ENCODE measurements at regions not wholly inside any gene's neighbourhood (a gene's known extent, or its start where the extent isn't known, plus 50 kb on each side); places are given as distances from the start of the nearest gene placed in this dataset.

DNA sequence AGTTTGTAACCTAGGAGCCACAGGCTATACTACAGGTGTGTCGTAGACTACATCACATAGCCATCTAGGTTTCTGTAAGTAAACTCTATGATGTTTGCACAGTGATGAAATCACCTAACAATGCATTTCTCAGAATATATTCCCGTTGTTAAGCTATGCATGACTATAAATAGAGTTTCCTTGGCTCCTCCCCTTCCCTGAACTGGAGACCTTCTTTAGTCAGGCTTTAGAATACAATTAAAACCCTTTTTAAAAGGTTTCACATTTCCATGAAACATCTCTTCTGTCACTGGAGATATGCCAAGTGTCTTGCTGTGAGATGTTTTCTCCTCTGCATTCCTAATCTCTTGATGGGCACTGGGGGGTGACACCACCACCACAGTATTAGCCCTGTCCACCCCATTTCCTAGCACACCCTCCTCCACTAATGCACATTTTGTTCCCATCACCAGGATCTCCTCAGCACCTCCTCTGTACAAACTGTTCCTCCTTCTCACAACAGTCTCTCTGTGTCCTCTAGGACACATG lies 334.6 kb upstream of the CPEB2 start:
- no peaks in the 10 kb centered on the region for H3K36me3 Mint-ChIP-seq (ENCODE audit: low read depth)
- no peak overlapping the region for H3K27ac Mint-ChIP-seq
- H3K27me3 Mint-ChIP-seq = no peaks in the 10 kb centered on the region
- peaks cover 29% of the 10 kb centered on the region for H3K9me3 Mint-ChIP-seq
- intact Hi-C loops (cut with micrococcal nuclease) = no loop called here
- no peaks in the 10 kb centered on the region for H3K4me1 Mint-ChIP-seq (ENCODE audit: low read depth)
- no peak overlapping the region for H3K4me3 Mint-ChIP-seq

DNA sequence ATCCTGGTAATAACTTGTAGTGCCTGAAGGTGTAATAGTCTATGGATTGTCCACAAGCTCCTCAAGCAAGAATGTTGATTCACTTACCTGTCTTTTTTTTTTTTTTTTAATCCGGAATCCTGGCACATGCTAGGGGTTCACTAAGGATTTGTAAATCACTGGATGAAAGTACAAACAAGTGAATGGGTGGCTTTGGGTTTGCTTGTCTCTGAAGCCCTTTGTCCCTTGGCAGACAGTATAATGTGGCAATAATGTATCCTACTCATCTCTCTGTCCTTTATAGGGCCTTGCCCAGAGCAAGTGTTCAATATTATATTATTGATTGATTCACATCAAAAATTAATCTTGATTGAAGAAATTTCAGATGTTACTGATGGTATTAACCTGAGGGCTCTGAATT lies 334.0 kb upstream of the CPEB2 start:
- intact Hi-C loops (cut with micrococcal nuclease) = no loop called here
- Mint-ChIP-seq H3K36me3 (ENCODE audit: low read depth) (no peaks in the 10 kb centered on the region), H3K27ac (no peak overlapping the region), H3K9me3 (peaks cover 35% of the 10 kb centered on the region), H3K4me1 (ENCODE audit: low read depth) (no peaks in the 10 kb centered on the region), H3K4me3 (no peak overlapping the region), H3K27me3 (no peaks in the 10 kb centered on the region)

DNA sequence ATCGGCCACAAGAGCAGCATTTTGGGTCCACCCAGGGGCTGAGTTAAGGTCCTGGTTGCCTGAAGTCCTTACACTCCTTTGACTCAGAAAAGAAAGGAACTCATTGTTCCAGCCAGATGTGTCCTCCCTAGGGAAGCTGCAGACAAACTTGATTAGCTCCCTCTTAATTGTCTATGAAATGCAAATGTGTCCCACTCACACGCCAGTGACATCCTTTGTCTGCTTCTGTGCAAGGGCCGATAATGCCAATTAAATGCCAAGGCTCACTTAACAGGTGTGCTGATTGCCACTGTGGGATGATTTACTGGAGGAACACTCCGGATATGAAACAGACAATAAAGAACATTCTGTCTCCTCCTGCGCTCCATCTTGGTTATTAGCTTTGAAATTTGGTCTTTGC lies 332.9 kb upstream of the CPEB2 start:
- intact Hi-C loops (cut with micrococcal nuclease) = no loop called here
- H3K27me3 Mint-ChIP-seq = no peaks in the 10 kb centered on the region
- H3K9me3 Mint-ChIP-seq = peaks cover 40% of the 10 kb centered on the region
- no peak overlapping the region for H3K27ac Mint-ChIP-seq
- H3K4me1 Mint-ChIP-seq (ENCODE audit: low read depth) = no peaks in the 10 kb centered on the region
- no peaks in the 10 kb centered on the region for H3K36me3 Mint-ChIP-seq (ENCODE audit: low read depth)
- H3K4me3 Mint-ChIP-seq = no peak overlapping the region

DNA sequence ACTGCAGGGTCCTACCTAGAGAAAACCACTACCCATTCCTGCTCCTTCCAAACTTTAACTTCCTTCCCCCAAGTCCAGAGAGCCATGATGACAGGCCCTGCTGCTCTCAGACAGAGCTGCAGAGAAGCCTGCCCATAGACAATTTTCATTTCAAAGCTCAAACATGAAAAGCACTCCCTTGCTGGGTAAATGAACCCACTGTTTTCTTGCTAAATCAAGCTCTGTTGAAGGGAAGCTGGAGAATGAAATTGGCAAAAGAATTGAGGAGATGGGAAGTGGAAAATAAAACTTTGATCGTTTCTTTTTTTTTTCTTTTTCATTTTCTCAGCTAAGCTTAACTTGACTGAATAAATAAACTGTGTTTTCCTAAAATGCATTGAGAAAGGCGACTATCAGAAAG lies 331.1 kb upstream of the CPEB2 start:
- Mint-ChIP-seq H3K4me3 (no peak overlapping the region), H3K27ac (no peak overlapping the region), H3K4me1 (ENCODE audit: low read depth) (no peaks in the 10 kb centered on the region), H3K27me3 (no peaks in the 10 kb centered on the region), H3K36me3 (ENCODE audit: low read depth) (no peaks in the 10 kb centered on the region), H3K9me3 (peaks cover 29% of the 10 kb centered on the region)
- intact Hi-C loops (cut with micrococcal nuclease) = no loop called here

- no peak overlapping the region for H3K4me3 Mint-ChIP-seq
- no peak overlapping the region for H3K27ac Mint-ChIP-seq
- no peaks in the 10 kb centered on the region for H3K4me1 Mint-ChIP-seq (ENCODE audit: low read depth)
- intact Hi-C loops (cut with micrococcal nuclease) = no loop called here
- H3K9me3 Mint-ChIP-seq = peaks cover 16% of the 10 kb centered on the region
- H3K27me3 Mint-ChIP-seq = no peaks in the 10 kb centered on the region
- no peaks in the 10 kb centered on the region for H3K36me3 Mint-ChIP-seq (ENCODE audit: low read depth)
Observed at GRCh38 chr4:14675279-14675985, 326.8 kb upstream of the CPEB2 start.

GRCh38 chr4:14679906-14680305 lies 322.4 kb upstream of the CPEB2 start:
- Mint-ChIP-seq H3K9me3 (peaks cover 17% of the 10 kb centered on the region), H3K27me3 (no peaks in the 10 kb centered on the region), H3K27ac (no peak overlapping the region), H3K4me1 (ENCODE audit: low read depth) (no peaks in the 10 kb centered on the region), H3K36me3 (ENCODE audit: low read depth) (no peaks in the 10 kb centered on the region), H3K4me3 (no peak overlapping the region)
- intact Hi-C loops (cut with micrococcal nuclease) = no loop called here

- H3K27ac Mint-ChIP-seq = no peak overlapping the region
- no peaks in the 10 kb centered on the region for H3K4me1 Mint-ChIP-seq (ENCODE audit: low read depth)
- intact Hi-C loops (cut with micrococcal nuclease) = no loop called here
- no peaks in the 10 kb centered on the region for H3K36me3 Mint-ChIP-seq (ENCODE audit: low read depth)
- H3K27me3 Mint-ChIP-seq = no peaks in the 10 kb centered on the region
- H3K4me3 Mint-ChIP-seq = no peak overlapping the region
- H3K9me3 Mint-ChIP-seq = peaks cover 27% of the 10 kb centered on the region
Observed at GRCh38 chr4:14681330-14681729, 321.0 kb upstream of the CPEB2 start.

DNA sequence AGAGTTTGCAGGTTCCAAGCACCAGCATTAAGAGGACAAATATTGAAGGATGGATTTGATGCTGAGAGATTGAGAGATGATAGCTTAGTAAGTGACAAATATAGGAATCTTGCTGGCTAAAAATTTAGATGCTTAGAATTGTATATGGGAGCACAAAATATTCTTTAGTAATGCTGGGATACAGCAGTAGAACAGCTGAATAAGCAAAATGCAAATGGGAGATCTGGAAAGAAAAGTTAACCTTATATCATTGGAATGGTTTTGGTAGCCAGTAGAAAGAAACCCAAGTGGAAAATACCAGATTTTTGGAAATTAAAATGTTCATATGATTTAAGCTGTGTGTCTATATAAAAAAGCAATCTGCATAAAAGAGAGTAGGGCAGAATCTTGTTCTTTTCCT lies 308.6 kb upstream of the CPEB2 start:
- Mint-ChIP-seq H3K4me3 (no peak overlapping the region), H3K9me3 (peaks cover 18% of the 10 kb centered on the region), H3K27me3 (no peaks in the 10 kb centered on the region), H3K27ac (no peak overlapping the region), H3K4me1 (ENCODE audit: low read depth) (no peaks in the 10 kb centered on the region), H3K36me3 (ENCODE audit: low read depth) (no peaks in the 10 kb centered on the region)
- intact Hi-C loops (cut with micrococcal nuclease) = loop anchor here (2.0 kb wide), 1 partner anchor 41 kb away; no protein-coding TSS in a partner anchor

DNA sequence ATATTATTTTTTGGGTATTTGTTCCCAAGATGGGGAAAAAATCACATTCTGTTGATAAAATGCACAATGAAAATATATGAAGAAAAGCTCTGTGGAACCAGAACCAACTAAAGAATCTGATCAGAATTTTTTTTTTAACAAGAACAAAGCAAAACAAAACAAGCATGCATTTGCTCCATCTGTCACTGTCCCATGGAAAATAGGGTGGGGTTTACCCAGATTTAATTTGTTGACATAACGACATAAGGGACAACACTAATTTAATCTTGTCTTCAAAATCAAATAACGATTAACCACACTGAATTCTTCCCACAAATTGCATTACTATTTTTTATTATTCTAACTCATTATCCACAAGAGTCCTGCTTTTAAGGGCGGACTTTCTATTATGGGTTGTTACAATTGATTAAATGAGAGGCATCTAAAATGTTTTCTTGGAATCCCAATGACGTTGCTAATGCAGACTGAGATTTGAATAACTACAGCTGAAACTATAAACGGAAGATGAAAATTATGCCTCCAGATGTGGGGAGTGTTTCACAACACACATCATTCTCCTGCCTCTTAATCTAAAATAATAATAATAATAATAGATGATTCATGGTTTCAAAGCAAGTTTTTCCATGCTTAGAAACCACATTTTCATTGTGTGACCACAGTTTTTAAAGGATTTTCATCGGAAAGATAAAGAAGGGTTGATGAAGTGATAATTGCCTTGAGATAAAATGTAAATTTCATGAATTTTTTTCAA lies 307.0 kb upstream of the CPEB2 start:
- Mint-ChIP-seq H3K36me3 (ENCODE audit: low read depth) (no peaks in the 10 kb centered on the region), H3K4me1 (ENCODE audit: low read depth) (no peaks in the 10 kb centered on the region), H3K4me3 (no peak overlapping the region), H3K27ac (no peak overlapping the region), H3K9me3 (peaks cover 18% of the 10 kb centered on the region), H3K27me3 (no peaks in the 10 kb centered on the region)
- intact Hi-C loops (cut with micrococcal nuclease) = loop anchor here (2.0 kb wide), 1 partner anchor 42 kb away; no protein-coding TSS in a partner anchor

GRCh38 chr4:14700083-14700482 lies 302.2 kb upstream of the CPEB2 start:
- Mint-ChIP-seq H3K36me3 (ENCODE audit: low read depth) (no peaks in the 10 kb centered on the region), H3K4me1 (ENCODE audit: low read depth) (no peaks in the 10 kb centered on the region), H3K9me3 (no peaks in the 10 kb centered on the region), H3K4me3 (no peak overlapping the region), H3K27ac (no peak overlapping the region), H3K27me3 (no peaks in the 10 kb centered on the region)
- intact Hi-C loops (cut with micrococcal nuclease) = no loop called here

- intact Hi-C loops (cut with micrococcal nuclease) = no loop called here
Observed at GRCh38 chr4:14700544-14700943, 301.7 kb upstream of the CPEB2 start.

DNA sequence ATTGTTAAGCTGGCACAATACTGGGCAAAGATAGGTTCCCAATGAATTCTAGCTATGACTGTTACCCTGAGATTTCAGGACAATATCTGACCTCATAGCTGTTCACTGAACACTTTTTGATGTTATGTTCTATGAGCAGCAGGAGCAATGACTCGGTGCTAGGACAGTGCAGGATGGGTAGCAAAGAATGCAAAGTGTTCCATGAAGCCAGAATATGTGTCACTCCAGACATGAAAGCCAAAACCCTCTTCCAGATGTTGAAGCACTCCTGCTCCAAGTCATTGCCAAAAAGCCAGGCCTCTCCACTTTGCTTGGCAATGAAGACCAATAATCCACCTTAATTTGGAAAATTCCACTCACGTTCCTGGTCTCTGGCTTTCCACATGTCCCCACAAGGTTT lies 300.9 kb upstream of the CPEB2 start:
- no peak overlapping the region for H3K4me3 Mint-ChIP-seq
- H3K4me1 Mint-ChIP-seq (ENCODE audit: low read depth) = no peaks in the 10 kb centered on the region
- no peak overlapping the region for H3K27ac Mint-ChIP-seq
- intact Hi-C loops (cut with micrococcal nuclease) = no loop called here
- H3K27me3 Mint-ChIP-seq = no peaks in the 10 kb centered on the region
- no peaks in the 10 kb centered on the region for H3K36me3 Mint-ChIP-seq (ENCODE audit: low read depth)
- H3K9me3 Mint-ChIP-seq = no peaks in the 10 kb centered on the region

More at GRCh38 chr4:14700544-14700943, 301.7 kb upstream of the CPEB2 start:
- no peak overlapping the region for H3K4me3 Mint-ChIP-seq
- no peaks in the 10 kb centered on the region for H3K36me3 Mint-ChIP-seq (ENCODE audit: low read depth)
- no peaks in the 10 kb centered on the region for H3K27me3 Mint-ChIP-seq
- H3K4me1 Mint-ChIP-seq (ENCODE audit: low read depth) = no peaks in the 10 kb centered on the region
- H3K27ac Mint-ChIP-seq = no peak overlapping the region
- H3K9me3 Mint-ChIP-seq = no peaks in the 10 kb centered on the region

- H3K4me1 Mint-ChIP-seq (ENCODE audit: low read depth) = no peaks in the 10 kb centered on the region
- no peaks in the 10 kb centered on the region for H3K9me3 Mint-ChIP-seq
- H3K36me3 Mint-ChIP-seq (ENCODE audit: low read depth) = no peaks in the 10 kb centered on the region
Observed at GRCh38 chr4:14701896-14702295, 300.4 kb upstream of the CPEB2 start.

DNA sequence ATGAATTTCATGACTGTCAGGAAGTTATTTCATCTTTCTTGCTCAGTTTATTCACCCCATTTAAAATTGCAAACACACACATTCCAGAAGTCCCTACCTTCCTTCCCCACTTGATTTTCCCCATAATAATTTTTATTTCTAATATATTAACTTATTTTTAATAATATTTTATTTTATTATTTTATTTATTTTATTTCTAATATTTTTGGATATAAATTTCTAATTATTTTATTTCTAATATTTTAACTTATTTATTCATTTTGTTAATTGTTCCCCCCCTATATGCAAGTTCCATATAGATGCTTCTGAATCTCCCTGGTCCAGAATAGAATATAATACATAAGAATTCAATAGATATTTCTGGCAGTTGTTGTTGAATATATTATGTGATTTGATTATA lies 293.7 kb upstream of the CPEB2 start:
- no peak overlapping the region for H3K27ac Mint-ChIP-seq
- no peaks in the 10 kb centered on the region for H3K36me3 Mint-ChIP-seq (ENCODE audit: low read depth)
- no peaks in the 10 kb centered on the region for H3K27me3 Mint-ChIP-seq
- H3K4me3 Mint-ChIP-seq = no peak overlapping the region
- no peaks in the 10 kb centered on the region for H3K9me3 Mint-ChIP-seq
- H3K4me1 Mint-ChIP-seq (ENCODE audit: low read depth) = no peaks in the 10 kb centered on the region
- intact Hi-C loops (cut with micrococcal nuclease) = no loop called here

More at GRCh38 chr4:14701896-14702295, 300.4 kb upstream of the CPEB2 start:
- intact Hi-C loops (cut with micrococcal nuclease) = no loop called here
- Mint-ChIP-seq H3K27ac (no peak overlapping the region), H3K4me3 (no peak overlapping the region), H3K27me3 (no peaks in the 10 kb centered on the region)

Measured in dendritic cell treated with granulocyte-macrophage colony-stimulating factor and Interleukin-4, amounts not matched to agents 40 ng/mL and 50 ng/mL, for 4 days (primary cell).